ENCODE measurements at regions not wholly inside any gene's neighbourhood (a gene's known extent, or its start where the extent isn't known, plus 50 kb on each side); places are given as distances from the start of the nearest gene placed in this dataset.
"Not testable (repeated sequence)": the region's sequence is repeated elsewhere in the genome, so short reads cannot be mapped to it uniquely, and the experiment has no call there.

- FAIRE-seq (no peak), DNase-seq (no peak)
- Histone ChIP-seq H3K4me3 (ENCODE audit: low read depth in 1 of 3, low read length in 3 of 3) (no peak overlapping the region), H3K27me3 (ENCODE audit: control insufficient read depth in 3 of 3, insufficient read depth in 3 of 3, low read length in 3 of 3) (no peaks in the 10 kb centered on the region), H3K36me3 (ENCODE audit: control insufficient read depth in 3 of 3, insufficient read depth in 2 of 3, low read depth in 1 of 3, low read length in 3 of 3) (no peaks in the 10 kb centered on the region), H3K9me3 (ENCODE audit: control insufficient read depth in 2 of 2, insufficient read depth in 1 of 2, low read depth in 1 of 2, low read length in 1 of 2) (peaks cover 0 to 3% of the 10 kb centered on the region in 2 donors), H3K4me1 (ENCODE audit: control insufficient read depth in 3 of 3, insufficient read depth in 2 of 3, low read depth in 1 of 3, low read length in 2 of 3) (peaks cover 0 to 2% (median 0%) of the 10 kb centered on the region in 3 donors), H3K27ac (ENCODE audit: low read depth in 1 of 3, low read length in 2 of 3) (no peak overlapping the region)
- 76 to 86% (median 82%) methylated on average over 7 of the region's 7 CpGs for WGBS, 3 donors
Measured at GRCh38 chr13:109403012-109403421, 383.4 kb downstream of the IRS2 start.

GRCh38 chr13:109401891-109402290, 384.5 kb downstream of the IRS2 start:
- FAIRE-seq (no peak), DNase-seq (no peak)
- Histone ChIP-seq H3K36me3 (ENCODE audit: control insufficient read depth in 3 of 3, insufficient read depth in 2 of 3, low read depth in 1 of 3, low read length in 3 of 3) (no peaks in the 10 kb centered on the region), H3K9me3 (ENCODE audit: control insufficient read depth in 2 of 2, insufficient read depth in 1 of 2, low read depth in 1 of 2, low read length in 1 of 2) (peaks cover 0 to 3% of the 10 kb centered on the region in 2 donors), H3K4me1 (ENCODE audit: control insufficient read depth in 3 of 3, insufficient read depth in 2 of 3, low read depth in 1 of 3, low read length in 2 of 3) (peaks cover 0 to 2% (median 0%) of the 10 kb centered on the region in 3 donors), H3K4me3 (ENCODE audit: low read depth in 1 of 3, low read length in 3 of 3) (no peak overlapping the region), H3K27ac (ENCODE audit: low read depth in 1 of 3, low read length in 2 of 3) (no peak overlapping the region), H3K27me3 (ENCODE audit: control insufficient read depth in 3 of 3, insufficient read depth in 3 of 3, low read length in 3 of 3) (no peaks in the 10 kb centered on the region)
- WGBS, 3 donors: 85 to 87% (median 86%) methylated on average over 6 of the region's 6 CpGs

- H3K27me3 ChIP-seq (ENCODE audit: control insufficient read depth in 3 of 3, insufficient read depth in 3 of 3, low read length in 3 of 3): no peaks in the 10 kb centered on the region
- H3K9me3 ChIP-seq (ENCODE audit: control insufficient read depth in 2 of 2, insufficient read depth in 1 of 2, low read depth in 1 of 2, low read length in 1 of 2): peaks cover 0 to 3% of the 10 kb centered on the region in 2 donors
- H3K27ac ChIP-seq (ENCODE audit: low read depth in 1 of 3, low read length in 2 of 3): no peak overlapping the region
- FAIRE-seq (no peak), DNase-seq (peak in 1 of 2 donors; percentile 22)
- peaks cover 0 to 2% (median 0%) of the 10 kb centered on the region in 3 donors for H3K4me1 ChIP-seq (ENCODE audit: control insufficient read depth in 3 of 3, insufficient read depth in 2 of 3, low read depth in 1 of 3, low read length in 2 of 3)
- H3K36me3 ChIP-seq (ENCODE audit: control insufficient read depth in 3 of 3, insufficient read depth in 2 of 3, low read depth in 1 of 3, low read length in 3 of 3): no peaks in the 10 kb centered on the region
- H3K4me3 ChIP-seq (ENCODE audit: low read depth in 1 of 3, low read length in 3 of 3): no peak overlapping the region
- WGBS, 3 donors: 60 to 84% (median 78%) methylated on average over 9 of the region's 9 CpGs
Measured at GRCh38 chr13:109401307-109401706, 385.1 kb downstream of the IRS2 start.

GRCh38 chr13:109400624-109401257, 385.6 kb downstream of the IRS2 start:
- Histone ChIP-seq H3K4me3 (ENCODE audit: low read depth in 1 of 3, low read length in 3 of 3) (peak overlapping the region in 1 of 3 donors; percentile 9), H3K4me1 (ENCODE audit: control insufficient read depth in 3 of 3, insufficient read depth in 2 of 3, low read depth in 1 of 3, low read length in 2 of 3) (peaks cover 0 to 2% (median 0%) of the 10 kb centered on the region in 3 donors), H3K27ac (ENCODE audit: low read depth in 1 of 3, low read length in 2 of 3) (peak overlapping the region in 2 of 3 donors; percentile 28 to 77), H3K36me3 (ENCODE audit: control insufficient read depth in 3 of 3, insufficient read depth in 2 of 3, low read depth in 1 of 3, low read length in 3 of 3) (no peaks in the 10 kb centered on the region), H3K9me3 (ENCODE audit: control insufficient read depth in 2 of 2, insufficient read depth in 1 of 2, low read depth in 1 of 2, low read length in 1 of 2) (peaks cover 0 to 3% of the 10 kb centered on the region in 2 donors), H3K27me3 (ENCODE audit: control insufficient read depth in 3 of 3, insufficient read depth in 3 of 3, low read length in 3 of 3) (no peaks in the 10 kb centered on the region)
- WGBS, 3 donors: 20 to 65% (median 47%) methylated on average over 11 of the region's 11 CpGs
- peak in 1 of 2 donors; percentile 86 for DNase-seq
- no peak for FAIRE-seq

- H3K4me1 ChIP-seq (ENCODE audit: control insufficient read depth in 3 of 3, insufficient read depth in 2 of 3, low read depth in 1 of 3, low read length in 2 of 3): peaks cover 0 to 2% (median 0%) of the 10 kb centered on the region in 3 donors
- FAIRE-seq: no peak
- no peaks in the 10 kb centered on the region for H3K27me3 ChIP-seq (ENCODE audit: control insufficient read depth in 3 of 3, insufficient read depth in 3 of 3, low read length in 3 of 3)
- WGBS, 3 donors: 12 to 40% (median 22%) methylated on average over 11 of the region's 11 CpGs
- DNase-seq: peak; percentile 32 to 75
- no peaks in the 10 kb centered on the region for H3K36me3 ChIP-seq (ENCODE audit: control insufficient read depth in 3 of 3, insufficient read depth in 2 of 3, low read depth in 1 of 3, low read length in 3 of 3)
- peak overlapping the region in 2 of 3 donors; percentile 28 to 77 for H3K27ac ChIP-seq (ENCODE audit: low read depth in 1 of 3, low read length in 2 of 3)
- H3K9me3 ChIP-seq (ENCODE audit: control insufficient read depth in 2 of 2, insufficient read depth in 1 of 2, low read depth in 1 of 2, low read length in 1 of 2): peaks cover 0 to 3% of the 10 kb centered on the region in 2 donors
- H3K4me3 ChIP-seq (ENCODE audit: low read depth in 1 of 3, low read length in 3 of 3): peak overlapping the region in 1 of 3 donors; percentile 9
Measured at GRCh38 chr13:109400209-109400608, 386.2 kb downstream of the IRS2 start.

GRCh38 chr13:109398071-109398470, 388.3 kb downstream of the IRS2 start:
- DNase-seq; H3K27ac ChIP-seq (ENCODE audit: low read depth in 1 of 3, low read length in 2 of 3); FAIRE-seq; H3K4me1 ChIP-seq (ENCODE audit: control insufficient read depth in 3 of 3, insufficient read depth in 2 of 3, low read depth in 1 of 3, low read length in 2 of 3); H3K9me3 ChIP-seq (ENCODE audit: control insufficient read depth in 2 of 2, insufficient read depth in 1 of 2, low read depth in 1 of 2, low read length in 1 of 2); H3K27me3 ChIP-seq (ENCODE audit: control insufficient read depth in 3 of 3, insufficient read depth in 3 of 3, low read length in 3 of 3); H3K4me3 ChIP-seq (ENCODE audit: low read depth in 1 of 3, low read length in 3 of 3); H3K36me3 ChIP-seq (ENCODE audit: control insufficient read depth in 3 of 3, insufficient read depth in 2 of 3, low read depth in 1 of 3, low read length in 3 of 3): not testable (repeated sequence)
- WGBS, 3 donors: 85 to 88% (median 86%) methylated on average over 5 of the region's 5 CpGs

GRCh38 chr13:109397285-109397684, 389.1 kb downstream of the IRS2 start:
- peak in 1 of 2 donors; percentile 34 for DNase-seq
- 83 to 91% (median 86%) methylated on average over 3 of the region's 3 CpGs for WGBS, 3 donors
- H3K4me1 ChIP-seq (ENCODE audit: control insufficient read depth in 3 of 3, insufficient read depth in 2 of 3, low read depth in 1 of 3, low read length in 2 of 3): peaks cover 0 to 2% (median 0%) of the 10 kb centered on the region in 3 donors

GRCh38 chr13:109396266-109396665, 390.1 kb downstream of the IRS2 start:
- 82 to 86% (median 82%) methylated on average over 9 of the region's 9 CpGs for WGBS, 3 donors
- no peak overlapping the region for H3K27ac ChIP-seq (ENCODE audit: low read depth in 1 of 3, low read length in 2 of 3)

More at GRCh38 chr13:109397285-109397684, 389.1 kb downstream of the IRS2 start:
- no peak overlapping the region for H3K27ac ChIP-seq (ENCODE audit: low read depth in 1 of 3, low read length in 2 of 3)
- no peaks in the 10 kb centered on the region for H3K27me3 ChIP-seq (ENCODE audit: control insufficient read depth in 3 of 3, insufficient read depth in 3 of 3, low read length in 3 of 3)
- FAIRE-seq: no peak
- no peaks in the 10 kb centered on the region for H3K36me3 ChIP-seq (ENCODE audit: control insufficient read depth in 3 of 3, insufficient read depth in 2 of 3, low read depth in 1 of 3, low read length in 3 of 3)
- H3K9me3 ChIP-seq (ENCODE audit: control insufficient read depth in 2 of 2, insufficient read depth in 1 of 2, low read depth in 1 of 2, low read length in 1 of 2): no peaks in the 10 kb centered on the region
- H3K4me3 ChIP-seq (ENCODE audit: low read depth in 1 of 3, low read length in 3 of 3): no peak overlapping the region

More at GRCh38 chr13:109396266-109396665, 390.1 kb downstream of the IRS2 start:
- H3K4me1 ChIP-seq (ENCODE audit: control insufficient read depth in 3 of 3, insufficient read depth in 2 of 3, low read depth in 1 of 3, low read length in 2 of 3): peaks cover 0 to 2% (median 0%) of the 10 kb centered on the region in 3 donors
- no peak for DNase-seq
- H3K4me3 ChIP-seq (ENCODE audit: low read depth in 1 of 3, low read length in 3 of 3): no peak overlapping the region
- no peaks in the 10 kb centered on the region for H3K27me3 ChIP-seq (ENCODE audit: control insufficient read depth in 3 of 3, insufficient read depth in 3 of 3, low read length in 3 of 3)
- no peaks in the 10 kb centered on the region for H3K9me3 ChIP-seq (ENCODE audit: control insufficient read depth in 2 of 2, insufficient read depth in 1 of 2, low read depth in 1 of 2, low read length in 1 of 2)
- no peak for FAIRE-seq
- no peaks in the 10 kb centered on the region for H3K36me3 ChIP-seq (ENCODE audit: control insufficient read depth in 3 of 3, insufficient read depth in 2 of 3, low read depth in 1 of 3, low read length in 3 of 3)

Data from small intestine (tissue), 7 donors.